GM18907 (cell line): ENCODE measurements at regions not wholly inside any gene's neighbourhood (a gene's known extent, or its start where the extent isn't known, plus 50 kb on each side); places are given as distances from the start of the nearest gene placed in this dataset.
A peak's percentile ranks its signal among the peaks of the same experiment; 100 is the strongest.
"Not testable (repeated sequence)": the region's sequence is repeated elsewhere in the genome, so short reads cannot be mapped to it uniquely, and the experiment has no call there.

Source experiments
- ATAC-seq: cut with Tn5 transposase; IDR thresholded peaks from one replicate; pipeline ENCODE4 v1.9.1; 2021; ENCODE audit warnings: mild to moderate bottlenecking, moderate library complexity; ENCODE audit not compliant: unreplicated experiment

DNA sequence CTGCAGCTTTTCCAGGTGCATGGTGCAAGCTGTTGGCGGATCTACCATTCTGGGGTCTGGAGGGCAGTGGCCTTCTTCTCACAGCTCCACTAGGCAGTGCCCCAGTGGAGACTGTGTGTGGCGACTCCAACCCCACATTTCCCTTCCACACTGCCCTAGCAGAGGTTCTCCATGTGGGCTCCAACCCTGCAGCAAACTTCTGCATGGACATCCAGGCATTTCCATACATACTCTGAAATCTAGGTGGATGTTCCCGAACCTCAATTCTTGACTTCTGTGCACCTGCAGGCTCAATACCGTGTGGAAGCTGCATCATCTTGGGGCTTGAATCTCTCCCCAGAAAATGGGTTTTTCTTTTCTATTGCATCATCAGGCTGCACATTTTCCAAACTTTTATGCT, 160.2 kb upstream of the DYRK2 start:
- not testable (repeated sequence) for ATAC-seq

DNA sequence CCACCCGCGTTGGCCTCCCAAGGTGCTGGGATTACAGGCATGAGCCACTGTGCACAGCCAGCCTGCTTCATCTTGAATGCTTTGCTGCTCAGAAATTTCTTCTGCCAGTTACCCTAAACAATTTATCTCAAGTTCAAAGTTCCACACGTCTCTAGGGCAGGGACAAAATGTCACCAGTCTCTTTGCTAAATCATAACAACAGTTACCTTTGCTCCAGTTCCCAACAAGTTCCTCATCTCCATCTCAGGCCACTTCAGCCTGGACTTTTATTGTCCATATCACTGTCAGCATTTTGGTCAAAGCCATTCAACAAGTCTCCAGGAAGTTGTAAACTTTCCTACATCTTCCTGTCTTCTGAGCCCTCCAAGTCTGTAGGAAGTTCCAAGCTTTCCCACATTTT, 159.5 kb upstream of the DYRK2 start:
- no peak for ATAC-seq

GRCh38 chr12:67496581-67496980, 152.0 kb upstream of the DYRK2 start:
- no peak for ATAC-seq

DNA sequence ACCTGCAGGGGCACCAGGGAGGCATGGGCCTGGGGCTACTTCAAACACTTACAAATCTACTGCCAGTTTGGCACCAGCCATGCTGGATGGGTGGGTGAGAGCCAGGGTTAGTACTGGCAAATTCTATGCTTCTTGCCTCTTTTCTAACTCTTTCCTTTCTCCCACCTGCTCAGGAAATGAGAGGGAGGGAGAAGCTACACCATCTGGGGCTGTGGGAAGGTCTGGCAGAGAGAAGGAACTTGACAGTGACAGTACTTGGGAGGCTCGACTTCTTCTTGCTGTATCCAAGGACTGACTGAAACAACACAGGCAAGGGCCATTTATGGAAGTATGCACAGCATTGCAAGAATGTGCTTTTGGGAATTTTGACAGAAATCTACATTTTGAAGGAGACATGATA, 149.6 kb upstream of the DYRK2 start:
- no peak for ATAC-seq

DNA sequence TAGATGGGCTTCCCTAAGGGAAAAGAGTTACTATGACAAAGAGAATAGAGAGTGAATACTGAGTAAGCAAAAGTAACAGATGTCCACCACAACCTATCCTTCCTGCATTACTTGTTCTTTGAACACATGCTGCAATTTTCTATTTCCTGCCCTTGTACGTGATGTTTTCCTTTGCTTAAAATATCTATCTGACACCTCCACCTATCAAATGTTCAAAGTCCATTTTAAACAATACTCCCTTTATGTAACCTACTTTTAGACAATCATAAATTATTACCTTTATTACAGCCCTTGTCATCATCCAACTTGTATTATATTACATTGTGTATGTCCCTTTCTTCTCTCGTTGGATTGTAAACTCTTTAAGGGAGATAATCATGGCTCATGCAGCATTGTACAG, 147.2 kb upstream of the DYRK2 start:
- ATAC-seq, result no peak

GRCh38 chr12:67504026-67504425, 144.5 kb upstream of the DYRK2 start:
- no peak for ATAC-seq

DNA sequence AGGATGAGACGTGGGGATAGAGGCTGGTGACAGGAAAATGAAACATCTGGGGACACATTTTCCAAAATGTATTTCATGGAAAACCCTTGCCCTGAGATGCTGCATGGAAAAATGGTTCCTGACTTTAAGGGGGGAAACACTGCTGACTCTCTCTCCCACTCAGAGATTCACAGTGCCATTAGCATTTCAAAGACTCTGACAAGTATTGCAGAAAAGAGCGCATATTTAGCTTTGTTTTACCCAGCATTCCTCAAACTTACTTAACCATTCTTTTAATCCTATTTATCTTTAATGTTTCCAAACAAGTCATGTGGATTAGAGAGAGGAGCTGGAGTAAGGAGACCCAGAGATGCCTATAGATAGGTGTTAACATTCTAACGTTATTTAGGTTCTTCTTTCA, 141.8 kb upstream of the DYRK2 start:
- ATAC-seq, result no peak

DNA sequence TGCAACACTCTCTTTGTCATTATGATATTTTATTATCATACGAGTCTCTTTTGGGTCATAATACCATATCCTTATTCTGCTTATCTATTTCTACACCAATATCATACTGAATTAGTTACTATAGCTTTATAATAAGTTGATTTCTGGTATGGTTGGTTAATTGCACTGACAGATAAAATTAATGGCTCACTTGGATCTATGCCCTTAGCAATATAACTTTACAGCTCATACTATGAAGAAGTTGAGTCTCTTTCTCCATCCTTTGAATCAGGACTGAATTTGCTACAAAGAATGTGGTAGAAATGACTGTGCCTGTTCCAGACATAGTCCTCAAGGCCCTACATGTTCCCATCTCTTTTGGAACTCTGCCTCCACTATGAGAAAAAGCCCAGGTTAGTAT, 139.7 kb upstream of the DYRK2 start:
- no peak for ATAC-seq

DNA sequence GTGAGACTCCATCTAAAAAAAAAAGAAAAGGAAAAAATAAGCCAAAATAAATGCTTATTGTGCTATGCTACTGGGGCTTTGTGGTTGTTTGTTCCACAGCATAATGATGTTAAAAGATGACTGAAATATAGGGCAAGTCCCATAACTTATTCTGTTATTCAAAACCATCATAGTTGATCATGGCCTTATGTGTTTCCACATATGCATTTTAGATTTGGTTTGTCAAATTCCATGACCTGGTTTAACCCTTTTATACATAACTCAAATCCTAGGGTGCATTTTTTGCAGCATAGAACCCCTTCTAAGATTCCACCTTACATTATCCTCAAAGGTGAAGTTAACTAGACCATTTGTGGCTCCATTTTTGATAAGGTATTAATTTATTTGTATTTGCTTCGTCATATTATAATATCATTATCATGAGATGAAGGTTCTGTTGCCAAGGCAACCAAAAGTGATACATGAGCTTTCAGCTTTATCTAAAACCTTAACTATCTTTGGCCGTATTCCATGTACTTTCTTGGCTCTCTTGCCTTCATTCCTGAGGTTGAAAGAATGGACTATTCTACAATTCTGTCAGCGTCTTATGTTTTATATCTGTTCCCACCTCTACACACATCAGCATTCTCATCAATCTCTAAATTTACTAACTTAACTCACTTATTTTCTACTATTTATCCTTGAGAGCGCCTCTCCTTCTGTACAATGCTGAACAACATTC, 138.7 kb upstream of the DYRK2 start:
- ATAC-seq, result no peak

DNA sequence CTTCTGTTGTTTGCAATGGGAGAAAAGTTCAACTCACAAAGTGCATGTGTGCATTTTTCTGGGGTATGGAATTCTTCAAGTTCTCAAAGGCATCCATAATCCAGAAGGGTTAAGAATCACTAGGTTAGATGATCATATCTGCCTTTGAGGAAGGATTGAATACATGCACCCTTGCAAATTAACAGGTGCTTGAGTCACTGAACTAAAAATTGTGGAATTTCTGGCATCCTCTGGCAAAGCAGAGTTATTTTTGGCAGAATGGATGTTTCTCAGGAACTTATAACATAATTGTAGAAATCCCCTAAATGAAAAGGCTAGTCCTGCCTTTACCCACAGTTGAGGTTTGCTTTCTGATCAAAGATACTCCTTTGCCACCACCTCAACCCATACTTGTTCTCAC, 136.5 kb upstream of the DYRK2 start:
- ATAC-seq, result no peak

DNA sequence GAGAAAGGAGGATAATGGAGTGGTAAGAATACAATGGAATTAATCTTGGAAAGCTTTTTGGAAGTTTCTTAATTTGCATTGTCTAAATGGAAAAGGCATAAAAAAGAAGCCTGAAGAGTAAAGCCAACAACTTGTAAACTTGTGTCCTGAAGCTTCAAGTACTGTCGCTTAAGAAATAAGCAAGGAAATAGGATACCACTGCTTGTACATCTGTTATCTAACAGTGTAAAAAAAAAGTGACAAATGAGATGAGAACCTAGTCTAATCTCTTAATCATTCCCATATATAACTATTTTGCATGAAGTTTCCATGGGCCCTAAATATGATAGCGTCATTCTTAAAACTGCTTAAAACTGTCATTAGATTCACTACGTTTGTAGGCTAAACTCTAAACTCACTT, 134.0 kb upstream of the DYRK2 start:
- no peak for ATAC-seq

- ATAC-seq, result peak; percentile 94
Observed at GRCh38 chr12:67515679-67516340, 132.7 kb upstream of the DYRK2 start.

GRCh38 chr12:67517181-67517887, 131.2 kb upstream of the DYRK2 start:
- no peak for ATAC-seq

DNA sequence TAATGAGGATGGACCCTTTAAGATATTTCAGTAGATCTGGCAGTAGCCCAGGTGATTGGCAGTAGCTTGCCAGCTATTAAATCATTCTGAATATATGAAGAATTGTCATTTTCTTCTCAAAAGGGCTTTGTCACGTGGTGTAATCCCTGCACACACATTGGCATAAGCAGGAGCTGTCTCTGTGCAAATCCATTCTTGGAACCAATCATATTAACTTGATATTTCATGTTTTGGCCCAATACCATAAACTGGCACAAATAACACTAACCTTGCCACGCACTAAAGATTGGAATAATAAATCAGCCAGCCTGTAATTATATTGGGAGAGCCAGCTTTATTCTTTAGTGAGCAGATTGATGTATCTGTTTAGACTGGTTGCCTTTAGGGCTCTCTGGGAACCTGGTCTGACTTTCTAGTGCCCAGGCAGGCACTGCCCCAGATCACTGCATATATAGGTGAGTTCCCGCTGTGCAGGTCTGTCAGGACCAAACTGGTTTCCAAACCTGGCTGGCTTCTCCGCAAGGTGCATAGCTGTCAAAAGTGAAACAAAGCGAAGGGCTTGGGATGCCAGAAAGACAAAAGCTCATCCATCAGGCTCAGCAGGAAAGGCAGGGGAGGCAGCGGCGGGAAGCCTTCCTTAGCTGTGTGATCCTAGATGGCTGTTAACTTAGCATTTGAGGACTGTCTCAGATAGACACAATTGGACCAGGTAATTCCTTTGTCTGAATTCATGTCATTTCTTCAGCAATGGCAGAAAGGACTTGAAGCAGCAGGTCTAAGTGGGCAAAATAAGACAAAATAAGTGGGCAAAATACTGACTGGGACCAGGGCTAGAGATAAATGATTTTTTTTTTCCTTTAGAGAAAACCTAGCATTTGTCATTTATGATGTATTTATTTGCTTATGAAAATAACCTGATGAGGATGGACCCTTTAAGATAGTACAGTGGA, 128.8 kb upstream of the DYRK2 start:
- no peak for ATAC-seq

DNA sequence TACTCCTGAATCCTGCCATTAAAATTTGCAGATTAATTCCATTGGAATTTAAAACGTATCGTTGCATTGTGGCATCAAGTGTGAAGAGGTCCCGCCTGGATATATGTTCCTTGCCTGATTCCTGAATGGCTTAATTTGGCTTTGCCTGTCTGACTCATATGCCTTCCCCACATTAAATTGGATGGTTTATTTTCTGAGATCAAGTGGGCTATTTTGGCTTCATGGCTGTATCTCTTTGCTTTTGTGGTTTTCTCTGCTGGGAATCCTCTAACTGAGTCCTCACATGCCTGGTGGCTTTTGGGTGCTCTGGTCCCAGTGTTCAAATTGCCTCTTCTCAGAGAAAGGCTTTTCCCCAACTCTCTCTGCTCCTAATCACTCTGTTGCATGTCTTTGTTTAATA, 127.9 kb upstream of the DYRK2 start:
- no peak for ATAC-seq

GRCh38 chr12:67522222-67522621, 126.3 kb upstream of the DYRK2 start:
- ATAC-seq, result no peak

- no peak for ATAC-seq
Observed at GRCh38 chr12:67523538-67523937, 125.0 kb upstream of the DYRK2 start.

DNA sequence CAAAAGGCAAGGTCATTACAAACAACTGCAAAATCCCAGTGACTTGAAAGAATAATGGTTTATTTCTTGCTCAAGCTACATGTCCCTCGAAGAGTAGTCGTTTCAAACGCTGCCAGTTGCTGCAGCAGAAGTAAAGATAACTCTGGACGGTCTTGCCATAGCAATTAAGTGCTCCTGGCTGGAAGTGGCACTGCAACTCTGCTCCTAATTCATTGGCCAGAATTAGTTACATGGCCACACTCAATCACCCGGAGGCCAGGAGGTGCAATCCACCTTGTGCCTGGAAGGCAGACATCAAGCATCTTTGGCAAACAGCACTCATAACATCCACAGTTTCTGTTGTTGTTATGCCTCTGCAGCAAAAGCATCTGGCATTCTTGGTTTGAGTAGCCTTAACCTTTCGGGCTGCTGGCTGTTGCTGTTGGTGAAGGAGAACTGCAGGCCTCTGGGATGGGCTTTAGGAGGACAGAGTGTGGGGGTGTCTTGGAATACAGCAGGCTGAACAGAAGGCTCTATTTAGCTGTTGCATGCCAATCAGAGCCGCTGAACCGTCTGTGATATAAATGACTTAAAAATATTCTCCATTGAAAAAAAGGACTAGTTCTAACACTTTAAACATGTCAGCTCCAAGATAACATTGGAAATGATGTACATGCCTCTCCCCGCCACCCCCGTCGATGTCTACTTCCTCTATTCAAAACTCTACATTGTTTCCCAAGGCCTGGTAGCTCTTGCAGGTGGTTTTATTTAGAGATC, 123.5 kb upstream of the DYRK2 start:
- ATAC-seq, result no peak

DNA sequence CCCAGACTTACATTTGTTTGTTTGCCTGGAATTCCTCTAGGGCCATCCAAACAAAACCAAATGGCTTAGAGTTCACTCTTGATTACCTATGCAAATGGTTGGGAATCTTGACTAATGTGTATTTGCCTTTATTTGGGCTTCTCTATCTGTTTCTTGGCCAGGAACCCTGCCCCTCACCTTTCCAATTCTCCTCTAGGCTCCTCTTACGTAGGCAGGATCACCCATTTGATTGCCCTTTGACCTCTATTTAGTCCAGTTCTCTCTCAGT, 123.0 kb upstream of the DYRK2 start:
- no peak for ATAC-seq

DNA sequence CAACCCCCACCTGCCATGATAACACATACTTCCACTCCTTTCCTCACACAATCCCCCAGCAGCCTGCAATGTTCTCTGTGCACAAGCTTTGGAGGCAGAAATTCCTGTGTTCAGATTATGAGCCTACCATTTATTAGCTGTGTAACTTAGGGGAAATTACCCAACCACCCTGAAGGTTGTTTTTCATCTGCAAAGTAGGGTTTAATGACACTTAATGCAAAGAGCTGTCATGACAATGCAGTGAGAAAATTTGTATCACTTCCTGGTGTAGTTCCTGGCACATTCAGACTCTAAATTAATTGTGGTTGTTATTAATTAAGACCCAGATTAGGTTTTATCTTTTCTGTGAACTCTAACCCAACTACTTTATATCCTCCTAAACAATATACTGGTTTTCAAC, 122.4 kb upstream of the DYRK2 start:
- ATAC-seq, result no peak

DNA sequence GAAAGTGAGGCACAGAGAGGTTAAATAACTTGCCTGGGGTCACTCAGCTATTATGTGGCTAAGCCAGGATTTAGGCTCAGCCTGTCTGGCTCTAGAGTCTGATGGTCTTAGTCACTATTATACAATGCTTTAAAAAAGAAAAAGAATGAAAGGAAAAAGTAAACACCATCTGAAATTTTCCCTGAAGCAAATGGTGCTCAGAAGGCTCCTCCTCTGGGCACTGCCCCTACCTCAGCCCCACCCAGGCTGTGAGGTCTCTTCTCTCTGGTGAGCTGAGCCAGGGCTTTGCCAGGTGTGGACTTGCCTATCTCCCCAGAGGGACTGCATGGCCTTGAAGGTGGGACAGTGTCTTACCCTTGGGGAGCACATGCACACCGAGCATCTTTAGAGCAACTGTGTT, 117.5 kb upstream of the DYRK2 start:
- no peak for ATAC-seq
